Neuronal stem cell (in vitro differentiated cells): ENCODE measurements at regions not wholly inside any gene's neighbourhood (a gene's known extent, or its start where the extent isn't known, plus 50 kb on each side); places are given as distances from the start of the nearest gene placed in this dataset.
"Not testable (repeated sequence)": the region's sequence is repeated elsewhere in the genome, so short reads cannot be mapped to it uniquely, and the experiment has no call there.

Experiments
- DNase-seq: peaks from one replicate; pipeline ENCODE4 v3.0.0-alpha.2; 2013; ENCODE audit warnings: low spot score
- H2AFZ ChIP-seq: one replicate; pipeline ENCODE4 v1.6.1; 2013; ENCODE audit warnings: mild to moderate bottlenecking, low read length, inconsistent platforms
- H2AK5ac ChIP-seq: 2 replicates; pipeline ENCODE4 v1.6.1; 2013; ENCODE audit warnings: low read depth, mild to moderate bottlenecking, inconsistent platforms, low read length, moderate library complexity, mixed read lengths
- H2BK120ac ChIP-seq: 2 replicates; pipeline ENCODE4 v1.6.1; 2013; ENCODE audit warnings: low read depth, mild to moderate bottlenecking, inconsistent platforms, low read length, moderate library complexity, mixed read lengths
- H2BK12ac ChIP-seq: one replicate; pipeline ENCODE4 v1.6.1; 2013; ENCODE audit warnings: low read length, inconsistent platforms
- H2BK15ac ChIP-seq: 2 replicates; pipeline ENCODE4 v1.6.1; 2013; ENCODE audit warnings: mild to moderate bottlenecking, low read length, inconsistent platforms, mixed read lengths
- H2BK5ac ChIP-seq: one replicate; pipeline ENCODE4 v1.6.1; 2013; ENCODE audit warnings: inconsistent platforms, mild to moderate bottlenecking, low read length, moderate library complexity
- H3K14ac ChIP-seq: one replicate; pipeline ENCODE4 v1.6.1; 2013; ENCODE audit warnings: low read length, inconsistent platforms
- H3K18ac ChIP-seq: 2 replicates; pipeline ENCODE4 v1.6.1; 2013; ENCODE audit warnings: low read length, inconsistent platforms
- H3K23ac ChIP-seq: 2 replicates; pipeline ENCODE4 v1.6.1; 2013; ENCODE audit warnings: low read depth, mild to moderate bottlenecking, mixed read lengths, low read length, inconsistent platforms; ENCODE audit not compliant: poor library complexity
- H3K27ac ChIP-seq: replicated peaks from 3 replicates; pipeline ENCODE4 v1.5.1; 2013; ENCODE audit warnings: low read length, inconsistent platforms
- H3K27me3 ChIP-seq, 3 experiments: 2 replicates each; pipeline ENCODE4 v1.6.1; 2013; ENCODE audit warnings: low read length in 3 of 3, mild to moderate bottlenecking in 2 of 3, inconsistent platforms in 1 of 3, low read depth in 1 of 3, mixed read lengths in 1 of 3, moderate library complexity in 1 of 3; ENCODE audit not compliant: control insufficient read depth in 3 of 3, insufficient read depth in 3 of 3
- H3K36me3 ChIP-seq, 2 donors: replicated peaks in 1 of 2; 2 replicates each; pipeline ENCODE4 v1.6.1; 2013; ENCODE audit warnings: low read length in 2 of 2; ENCODE audit not compliant: control insufficient read depth in 2 of 2, insufficient read depth in 2 of 2
- H3K4ac ChIP-seq: 2 replicates; pipeline ENCODE4 v1.6.1; 2013; ENCODE audit warnings: inconsistent platforms, mild to moderate bottlenecking, low read length, moderate library complexity
- H3K4me1 ChIP-seq, 2 donors: 1 replicate in 1 of 2; 2 replicates in 1 of 2; pipeline ENCODE4 v1.6.1; 2013; ENCODE audit warnings: low read length in 2 of 2, low read depth in 1 of 2; ENCODE audit not compliant: control insufficient read depth in 2 of 2, insufficient read depth in 1 of 2
- H3K4me2 ChIP-seq: one replicate; pipeline ENCODE4 v1.6.1; 2013; ENCODE audit warnings: mild to moderate bottlenecking, low read length, inconsistent platforms; ENCODE audit not compliant: insufficient read depth, poor library complexity, severe bottlenecking
- H3K4me3 ChIP-seq, 2 donors: 2 replicates each; pipeline ENCODE4 v1.5.1; 2013; ENCODE audit warnings: low read length in 2 of 2, mild to moderate bottlenecking in 2 of 2, inconsistent platforms in 1 of 2, moderate library complexity in 1 of 2
- H3K79me1 ChIP-seq: one replicate; pipeline ENCODE4 v1.6.1; 2013; ENCODE audit warnings: low read depth, mild to moderate bottlenecking, inconsistent platforms, low read length, moderate library complexity
- H3K9ac ChIP-seq: one replicate; pipeline ENCODE4 v1.6.1; 2013; ENCODE audit warnings: mild to moderate bottlenecking, low read depth, low read length, inconsistent platforms; ENCODE audit not compliant: poor library complexity
- H3K9me3 ChIP-seq, 2 donors: replicated peaks in 1 of 2; 2 replicates each; pipeline versions ENCODE3 to v1.6.1; 2013; ENCODE audit warnings: low read length in 2 of 2, mild to moderate bottlenecking in 2 of 2, inconsistent platforms in 1 of 2, low read depth in 1 of 2, mixed read lengths in 1 of 2, moderate library complexity in 1 of 2; ENCODE audit not compliant: control insufficient read depth in 2 of 2, insufficient read depth in 1 of 2
- H4K8ac ChIP-seq: one replicate; pipeline ENCODE4 v1.6.1; 2013; ENCODE audit warnings: low read depth, mild to moderate bottlenecking, inconsistent platforms, low read length, moderate library complexity
- H4K91ac ChIP-seq: one replicate; pipeline ENCODE4 v1.6.1; 2013; ENCODE audit warnings: low read length, low read depth, mild to moderate bottlenecking, inconsistent platforms; ENCODE audit not compliant: poor library complexity
- WGBS, 2 donors: extraction: QIAGEN DNeasy Blood & Tissue Kit; methylation state at CpG; one replicate each; pipeline ENCODE4 v1.1.7; 2013; ENCODE audit warnings: missing lambda C conversion rate in 2 of 2, mixed read lengths in 1 of 2; ENCODE audit not compliant: insufficient read length in 2 of 2, insufficient replicate concordance in 1 of 2; ENCODE audit errors: extremely low coverage in 2 of 2; 5-methylcytosine and 5-hydroxymethylcytosine counted together

GRCh38 chr17:22304667-22305303 is 612.5 kb downstream of the KCNJ18 start:
- Histone ChIP-seq H3K4me3 (no peak overlapping the region), H2BK15ac (no peak overlapping the region), H3K14ac (no peak overlapping the region), H3K27ac (no peak overlapping the region), H2BK12ac (no peak overlapping the region), H3K23ac (no peak overlapping the region), H3K36me3 (no peaks in the 10 kb centered on the region), H3K9me3 (peaks cover 0 to 17% of the 10 kb centered on the region in 2 donors), H2AFZ (no peak overlapping the region), H2BK5ac (no peak overlapping the region), H3K4me2 (no peak overlapping the region), H4K91ac (no peak overlapping the region), H4K8ac (no peak overlapping the region), H3K4ac (no peak overlapping the region), H3K79me1 (no peaks in the 10 kb centered on the region), H3K18ac (no peak overlapping the region), H2AK5ac (no peak overlapping the region), H3K27me3 (no peaks in the 10 kb centered on the region), H3K4me1 (no peaks in the 10 kb centered on the region), H3K9ac (no peak overlapping the region), H2BK120ac (no peak overlapping the region)
- no peak for DNase-seq
- no CpG with 5 or more reads among the region's 31 CpGs for WGBS, 2 donors

DNA sequence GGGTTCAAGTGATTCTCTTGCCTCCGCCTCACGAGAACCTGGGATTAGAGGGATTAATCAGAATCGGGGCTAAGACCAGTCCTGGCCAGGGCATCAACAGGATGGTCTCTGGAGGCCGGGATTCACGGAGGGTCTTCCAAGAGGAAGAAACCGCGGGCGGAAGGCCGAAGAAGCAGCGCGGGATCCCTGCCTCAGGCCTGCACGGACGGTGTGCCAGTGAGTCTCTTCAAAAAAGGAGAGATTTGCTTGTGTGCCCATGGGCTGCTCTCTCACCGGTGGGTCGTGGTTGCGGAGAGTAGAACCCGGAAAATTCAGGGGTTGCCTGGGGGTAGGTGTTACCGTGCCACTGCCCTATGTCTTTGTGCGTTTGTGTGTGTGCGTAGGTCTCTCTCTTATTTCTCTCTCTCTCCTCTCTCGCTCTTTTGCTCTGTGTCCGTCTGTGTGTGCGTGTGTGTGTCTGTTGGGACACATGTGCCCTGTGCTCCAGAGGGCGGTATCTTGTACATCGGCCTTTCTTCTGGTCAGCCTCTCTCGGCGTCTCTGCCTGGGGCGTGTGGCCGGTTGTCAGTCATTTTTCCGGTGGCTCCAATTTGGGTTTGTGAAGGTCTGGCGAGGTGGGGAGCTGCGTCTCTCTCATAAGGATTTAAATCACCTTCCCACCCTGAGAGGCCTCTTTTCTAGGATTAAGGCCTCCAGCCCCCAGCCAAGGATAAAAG is 613.2 kb downstream of the KCNJ18 start:
- no peak overlapping the region for H3K23ac ChIP-seq
- no peak overlapping the region for H3K4ac ChIP-seq
- H2BK12ac ChIP-seq, result no peak overlapping the region
- WGBS, 2 donors, result no CpG with 5 or more reads among the region's 32 CpGs
- H3K14ac ChIP-seq, result no peak overlapping the region
- H3K4me2 ChIP-seq, result no peak overlapping the region
- peak overlapping the region in 1 of 2 donors; percentile 18 for H3K4me3 ChIP-seq
- no peak overlapping the region for H2AFZ ChIP-seq
- H2BK120ac ChIP-seq, result no peak overlapping the region
- no peak overlapping the region for H4K91ac ChIP-seq
- H2BK5ac ChIP-seq, result no peak overlapping the region
- no peaks in the 10 kb centered on the region for H3K4me1 ChIP-seq
- no peak overlapping the region for H3K27ac ChIP-seq
- H2BK15ac ChIP-seq, result no peak overlapping the region
- no peak for DNase-seq
- H4K8ac ChIP-seq, result no peak overlapping the region
- no peak overlapping the region for H3K9ac ChIP-seq
- no peaks in the 10 kb centered on the region for H3K79me1 ChIP-seq
- H3K27me3 ChIP-seq, result no peaks in the 10 kb centered on the region
- H3K9me3 ChIP-seq, result peaks cover 0 to 14% of the 10 kb centered on the region in 2 donors
- H3K18ac ChIP-seq, result no peak overlapping the region
- no peaks in the 10 kb centered on the region for H3K36me3 ChIP-seq
- no peak overlapping the region for H2AK5ac ChIP-seq

- no CpG with 5 or more reads among the region's 7 CpGs for WGBS, 2 donors
These were observed 618.0 kb downstream of the KCNJ18 start for GRCh38 chr17:22310292-22310691.

More at GRCh38 chr17:22310292-22310691, 618.0 kb downstream of the KCNJ18 start:
- not testable (repeated sequence) for H3K27me3 ChIP-seq, DNase-seq, H3K18ac ChIP-seq, H4K8ac ChIP-seq, H2BK120ac ChIP-seq, H3K14ac ChIP-seq, H3K79me1 ChIP-seq, H2AK5ac ChIP-seq, H2BK12ac ChIP-seq, H4K91ac ChIP-seq, H3K9ac ChIP-seq, H3K4me1 ChIP-seq, H2BK5ac ChIP-seq, H3K23ac ChIP-seq, H3K4me3 ChIP-seq, H3K9me3 ChIP-seq, H3K4me2 ChIP-seq, H3K36me3 ChIP-seq, H2BK15ac ChIP-seq, H3K4ac ChIP-seq, H3K27ac ChIP-seq
- H2AFZ ChIP-seq, result peak overlapping the region; percentile 71
